Thyroid gland (tissue), 4 donors: ENCODE measurements at regions not wholly inside any gene's neighbourhood (a gene's known extent, or its start where the extent isn't known, plus 50 kb on each side); places are given as distances from the start of the nearest gene placed in this dataset.

Experiments used
- DNase-seq, 2 donors: peaks; one replicate each; pipeline ENCODE4 v3.0.0-alpha.2; 2019
- H3K27ac ChIP-seq, 3 donors: fragments of 200-600 bp; sonication (generic); 1 replicate in 2 of 3; 2 replicates in 1 of 3; pipeline ENCODE4 v1.5.1; 2016 to 2019; ENCODE audit warnings: mild to moderate bottlenecking in 1 of 3, moderate library complexity in 1 of 3
- H3K27me3 ChIP-seq: fragments of 200-600 bp; sonication (generic); one replicate; pipeline ENCODE4 v1.5.1; 2019
- H3K36me3 ChIP-seq, 2 donors: fragments of 200-600 bp; sonication (generic); one replicate each; pipeline ENCODE4 v1.5.1; 2016 to 2019
- H3K4me1 ChIP-seq, 2 donors: fragments of 200-600 bp; sonication (generic); one replicate each; pipeline ENCODE4 v1.5.1; 2017 to 2019
- H3K4me3 ChIP-seq, 3 donors: fragments of 200-600 bp; sonication (generic); replicated peaks in 1 of 3; 1 replicate in 2 of 3; 2 replicates in 1 of 3; pipeline ENCODE4 v1.5.1; 2016; ENCODE audit warnings: mild to moderate bottlenecking in 1 of 3
- H3K9me3 ChIP-seq: fragments of 200-600 bp; sonication (generic); one replicate; pipeline ENCODE4 v1.5.1; 2017
- POLR2A ChIP-seq, 2 donors: fragments of 450-650 bp; IDR thresholded peaks; one replicate each; pipeline ENCODE4 v1.6.1; 2017; ENCODE audit warnings: antibody characterized with exemption in 2 of 2, mild to moderate bottlenecking in 2 of 2, moderate library complexity in 1 of 2
- WGBS, 2 donors: methylation state at CpG; one replicate each; pipeline ENCODE4 v1.1.5; 2017; 5-methylcytosine and 5-hydroxymethylcytosine counted together
- intact Hi-C: fragments of 100-400 bp; cut with DNase I; formaldehyde crosslinking; loops from one replicate; pipeline ENCODE4 v1.15.1; 2023
- TF ChIP-seq, protein P1 (sequence below), 6 experiments: fragments of 200-600 bp in 3 of 6; fragments of 450-650 bp in 3 of 6; sonication (generic) in 3 of 6; IDR thresholded peaks; one replicate each; pipeline ENCODE4 v1.5.1; 2016 to 2019; ENCODE audit warnings: antibody characterized with exemption in 6 of 6, mild to moderate bottlenecking in 2 of 6, inconsistent platforms in 1 of 6, moderate library complexity in 1 of 6

DNA sequence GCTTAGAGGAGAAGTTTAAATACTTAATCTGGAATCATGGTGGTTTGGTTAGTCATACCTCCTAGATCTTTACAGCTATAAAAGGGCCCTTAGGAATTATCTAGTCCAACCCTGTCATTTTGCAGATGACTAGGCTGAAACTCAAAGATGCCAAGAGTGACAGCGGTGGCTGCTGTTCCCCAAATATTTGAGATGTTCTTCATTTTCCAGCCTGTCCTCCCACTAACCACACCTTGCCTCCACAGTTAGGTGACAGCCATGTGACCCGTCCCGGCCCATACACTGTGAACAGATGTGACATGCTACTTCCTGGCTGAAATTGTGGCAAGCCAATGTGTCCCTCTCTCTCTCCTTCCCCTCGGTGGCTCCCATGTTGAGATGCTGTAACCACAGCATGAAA, 225.5 kb upstream of the IPO5 start:
- Histone ChIP-seq H3K36me3 (no peaks in the 10 kb centered on the region), H3K9me3 (no peaks in the 10 kb centered on the region), H3K4me1 (peaks cover 12 to 20% of the 10 kb centered on the region in 2 donors), H3K27me3 (no peaks in the 10 kb centered on the region), H3K27ac (no peak overlapping the region), H3K4me3 (no peak overlapping the region)
- intact Hi-C loops, result no loop called here
- 94 to 97% methylated on average over 4 of the region's 4 CpGs for WGBS, 2 donors
- no peak for TF ChIP-seq POLR2A (IDR thresholded peaks at IDR 0.05)
- TF ChIP-seq, protein P1, sequence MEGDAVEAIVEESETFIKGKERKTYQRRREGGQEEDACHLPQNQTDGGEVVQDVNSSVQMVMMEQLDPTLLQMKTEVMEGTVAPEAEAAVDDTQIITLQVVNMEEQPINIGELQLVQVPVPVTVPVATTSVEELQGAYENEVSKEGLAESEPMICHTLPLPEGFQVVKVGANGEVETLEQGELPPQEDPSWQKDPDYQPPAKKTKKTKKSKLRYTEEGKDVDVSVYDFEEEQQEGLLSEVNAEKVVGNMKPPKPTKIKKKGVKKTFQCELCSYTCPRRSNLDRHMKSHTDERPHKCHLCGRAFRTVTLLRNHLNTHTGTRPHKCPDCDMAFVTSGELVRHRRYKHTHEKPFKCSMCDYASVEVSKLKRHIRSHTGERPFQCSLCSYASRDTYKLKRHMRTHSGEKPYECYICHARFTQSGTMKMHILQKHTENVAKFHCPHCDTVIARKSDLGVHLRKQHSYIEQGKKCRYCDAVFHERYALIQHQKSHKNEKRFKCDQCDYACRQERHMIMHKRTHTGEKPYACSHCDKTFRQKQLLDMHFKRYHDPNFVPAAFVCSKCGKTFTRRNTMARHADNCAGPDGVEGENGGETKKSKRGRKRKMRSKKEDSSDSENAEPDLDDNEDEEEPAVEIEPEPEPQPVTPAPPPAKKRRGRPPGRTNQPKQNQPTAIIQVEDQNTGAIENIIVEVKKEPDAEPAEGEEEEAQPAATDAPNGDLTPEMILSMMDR (IDR thresholded peaks at IDR 0.05), result no peak
- no peak for DNase-seq

DNA sequence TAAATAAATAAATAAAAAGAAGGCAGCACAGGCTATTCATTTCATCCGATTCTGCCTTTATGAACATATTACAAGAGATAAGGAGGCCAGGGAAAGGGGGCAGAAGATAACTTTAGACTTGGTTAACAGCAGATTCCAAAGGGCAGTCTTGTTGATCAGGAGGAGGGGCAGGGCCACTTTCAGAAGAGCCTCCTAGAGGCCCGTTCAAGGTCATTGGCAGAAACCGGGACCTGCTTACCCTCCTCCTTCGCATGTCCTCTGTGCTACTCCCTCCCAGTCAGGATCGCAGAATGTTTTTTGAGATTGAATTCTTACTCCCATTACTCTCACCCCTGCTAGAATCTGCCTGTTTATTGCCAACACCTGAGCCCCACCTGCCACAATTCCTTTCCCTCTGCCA, 217.0 kb upstream of the IPO5 start:
- no peak overlapping the region for H3K27ac ChIP-seq
- H3K9me3 ChIP-seq, result no peaks in the 10 kb centered on the region
- DNase-seq, result no peak
- intact Hi-C loops, result no loop called here
- TF ChIP-seq, protein P1 (IDR thresholded peaks at IDR 0.05), result no peak
- TF ChIP-seq POLR2A (IDR thresholded peaks at IDR 0.05), result no peak
- no peaks in the 10 kb centered on the region for H3K36me3 ChIP-seq
- no peaks in the 10 kb centered on the region for H3K4me1 ChIP-seq
- no peak overlapping the region for H3K4me3 ChIP-seq
- WGBS, 2 donors, result 86 to 88% methylated on average over 5 of the region's 5 CpGs
- no peaks in the 10 kb centered on the region for H3K27me3 ChIP-seq

DNA sequence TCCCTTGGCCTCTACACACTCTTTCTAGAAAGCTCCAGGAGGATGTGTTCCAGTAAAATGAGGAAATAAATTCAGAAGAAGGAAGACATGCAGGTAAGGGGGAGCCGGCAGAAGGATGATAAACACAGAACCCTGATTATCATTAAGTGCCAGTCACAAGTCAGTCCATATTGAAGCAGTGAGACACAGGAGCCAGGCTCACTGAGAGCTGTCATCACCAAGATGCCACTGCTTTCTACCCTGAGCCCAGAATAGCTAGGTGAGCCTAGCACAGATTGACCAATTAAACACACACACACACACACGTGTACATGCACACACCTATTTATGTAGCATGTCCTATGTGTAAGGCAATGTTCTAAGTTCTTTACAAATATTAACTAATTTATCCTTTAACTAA, 211.4 kb upstream of the IPO5 start:
- Histone ChIP-seq H3K36me3 (no peaks in the 10 kb centered on the region), H3K27ac (no peak overlapping the region), H3K4me3 (no peak overlapping the region), H3K27me3 (no peaks in the 10 kb centered on the region), H3K4me1 (no peaks in the 10 kb centered on the region), H3K9me3 (no peaks in the 10 kb centered on the region)
- no peak for DNase-seq
- intact Hi-C loops, result no loop called here
- 85 to 92% methylated on average over 2 of the region's 2 CpGs for WGBS, 2 donors
- no peak for TF ChIP-seq POLR2A (IDR thresholded peaks at IDR 0.05)
- TF ChIP-seq, protein P1 (IDR thresholded peaks at IDR 0.05), result no peak

DNA sequence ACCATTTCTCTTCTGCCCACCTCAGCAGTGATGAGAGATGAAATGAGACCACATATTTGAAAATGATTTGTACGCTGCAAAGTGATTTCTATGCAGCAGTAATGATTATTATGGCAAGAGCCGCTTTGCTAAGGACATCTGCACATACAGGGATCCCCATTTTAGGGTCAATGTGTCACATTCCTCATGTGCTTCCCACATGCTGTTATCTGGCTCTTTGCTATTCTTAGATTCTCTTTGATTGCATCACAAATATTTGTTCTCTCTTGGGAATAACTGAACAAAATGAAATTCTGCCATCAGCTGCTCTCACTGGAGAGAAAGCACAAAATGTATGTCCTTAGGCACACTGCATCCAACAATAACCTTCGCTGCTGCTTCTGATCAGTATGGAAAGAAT, 209.5 kb upstream of the IPO5 start:
- Histone ChIP-seq H3K27me3 (no peaks in the 10 kb centered on the region), H3K27ac (no peak overlapping the region), H3K36me3 (no peaks in the 10 kb centered on the region), H3K9me3 (no peaks in the 10 kb centered on the region), H3K4me1 (peaks cover 0 to 8% of the 10 kb centered on the region in 2 donors), H3K4me3 (no peak overlapping the region)
- TF ChIP-seq POLR2A (IDR thresholded peaks at IDR 0.05), result no peak
- TF ChIP-seq, protein P1 (IDR thresholded peaks at IDR 0.05), result no peak
- no peak for DNase-seq
- WGBS, 2 donors, result 79 to 87% methylated on average over 3 of the region's 3 CpGs
- intact Hi-C loops, result no loop called here

DNA sequence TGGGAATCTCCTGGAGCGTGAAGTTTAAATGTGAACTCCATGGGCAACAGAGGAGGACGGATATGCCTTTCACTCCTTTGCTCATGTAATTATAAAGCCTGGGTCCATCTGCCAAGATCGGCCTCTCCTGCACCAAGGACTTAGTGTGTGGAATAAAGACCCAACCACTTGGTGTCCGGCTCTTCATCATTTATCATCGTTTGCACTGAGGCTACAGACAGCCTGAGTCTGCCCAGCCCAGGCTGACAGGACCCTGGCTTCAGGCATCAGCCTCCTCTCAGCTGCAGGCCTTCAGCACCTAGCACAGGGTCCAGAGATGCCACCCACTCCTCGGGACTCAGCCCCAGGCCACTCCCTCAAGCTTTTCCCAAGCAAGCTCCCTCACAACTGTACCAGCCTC, 206.8 kb upstream of the IPO5 start:
- 82 to 84% methylated on average over 6 of the region's 6 CpGs for WGBS, 2 donors
- TF ChIP-seq, protein P1 (IDR thresholded peaks at IDR 0.05), result no peak
- TF ChIP-seq POLR2A (IDR thresholded peaks at IDR 0.05), result no peak

More for the DNA sequence above, 206.8 kb upstream of the IPO5 start:
- no peak for DNase-seq
- intact Hi-C loops, result no loop called here
- H3K27me3 ChIP-seq, result no peaks in the 10 kb centered on the region
- H3K9me3 ChIP-seq, result no peaks in the 10 kb centered on the region
- H3K36me3 ChIP-seq, result no peaks in the 10 kb centered on the region
- no peak overlapping the region for H3K27ac ChIP-seq
- no peak overlapping the region for H3K4me3 ChIP-seq
- H3K4me1 ChIP-seq, result peaks cover 0 to 8% of the 10 kb centered on the region in 2 donors
